ENCODE measurements at regions not wholly inside any gene's neighbourhood (a gene's known extent, or its start where the extent isn't known, plus 50 kb on each side); places are given as distances from the start of the nearest gene placed in this dataset.

DNA sequence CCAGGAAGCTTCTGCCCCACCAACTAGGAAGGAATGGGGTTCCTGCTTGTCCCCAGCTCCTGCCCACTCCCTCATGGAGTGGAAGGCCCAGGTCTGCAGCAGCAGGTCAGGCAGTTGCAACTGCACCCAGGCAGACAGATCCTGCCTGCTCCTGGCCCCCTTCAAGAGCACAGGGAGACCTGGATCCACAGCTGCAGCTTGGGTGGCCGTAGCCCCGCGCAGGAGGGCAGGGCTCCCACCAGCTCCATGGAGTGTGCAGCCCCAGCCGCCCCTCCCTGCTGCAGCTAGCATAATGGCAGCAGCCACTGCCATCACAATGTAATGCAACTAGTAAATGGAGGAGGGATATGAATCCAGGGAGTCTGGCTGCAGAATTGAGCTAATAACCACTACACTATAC lies 187.5 kb upstream of the PLET1 start:
- TF ChIP-seq, protein P1, sequence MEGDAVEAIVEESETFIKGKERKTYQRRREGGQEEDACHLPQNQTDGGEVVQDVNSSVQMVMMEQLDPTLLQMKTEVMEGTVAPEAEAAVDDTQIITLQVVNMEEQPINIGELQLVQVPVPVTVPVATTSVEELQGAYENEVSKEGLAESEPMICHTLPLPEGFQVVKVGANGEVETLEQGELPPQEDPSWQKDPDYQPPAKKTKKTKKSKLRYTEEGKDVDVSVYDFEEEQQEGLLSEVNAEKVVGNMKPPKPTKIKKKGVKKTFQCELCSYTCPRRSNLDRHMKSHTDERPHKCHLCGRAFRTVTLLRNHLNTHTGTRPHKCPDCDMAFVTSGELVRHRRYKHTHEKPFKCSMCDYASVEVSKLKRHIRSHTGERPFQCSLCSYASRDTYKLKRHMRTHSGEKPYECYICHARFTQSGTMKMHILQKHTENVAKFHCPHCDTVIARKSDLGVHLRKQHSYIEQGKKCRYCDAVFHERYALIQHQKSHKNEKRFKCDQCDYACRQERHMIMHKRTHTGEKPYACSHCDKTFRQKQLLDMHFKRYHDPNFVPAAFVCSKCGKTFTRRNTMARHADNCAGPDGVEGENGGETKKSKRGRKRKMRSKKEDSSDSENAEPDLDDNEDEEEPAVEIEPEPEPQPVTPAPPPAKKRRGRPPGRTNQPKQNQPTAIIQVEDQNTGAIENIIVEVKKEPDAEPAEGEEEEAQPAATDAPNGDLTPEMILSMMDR (IDR thresholded peaks at IDR 0.05) = no peak
- no peak for TF ChIP-seq POLR2AphosphoS5 (IDR thresholded peaks at IDR 0.05; ENCODE audit: low read depth, low read length)
- TF ChIP-seq, protein P2, sequence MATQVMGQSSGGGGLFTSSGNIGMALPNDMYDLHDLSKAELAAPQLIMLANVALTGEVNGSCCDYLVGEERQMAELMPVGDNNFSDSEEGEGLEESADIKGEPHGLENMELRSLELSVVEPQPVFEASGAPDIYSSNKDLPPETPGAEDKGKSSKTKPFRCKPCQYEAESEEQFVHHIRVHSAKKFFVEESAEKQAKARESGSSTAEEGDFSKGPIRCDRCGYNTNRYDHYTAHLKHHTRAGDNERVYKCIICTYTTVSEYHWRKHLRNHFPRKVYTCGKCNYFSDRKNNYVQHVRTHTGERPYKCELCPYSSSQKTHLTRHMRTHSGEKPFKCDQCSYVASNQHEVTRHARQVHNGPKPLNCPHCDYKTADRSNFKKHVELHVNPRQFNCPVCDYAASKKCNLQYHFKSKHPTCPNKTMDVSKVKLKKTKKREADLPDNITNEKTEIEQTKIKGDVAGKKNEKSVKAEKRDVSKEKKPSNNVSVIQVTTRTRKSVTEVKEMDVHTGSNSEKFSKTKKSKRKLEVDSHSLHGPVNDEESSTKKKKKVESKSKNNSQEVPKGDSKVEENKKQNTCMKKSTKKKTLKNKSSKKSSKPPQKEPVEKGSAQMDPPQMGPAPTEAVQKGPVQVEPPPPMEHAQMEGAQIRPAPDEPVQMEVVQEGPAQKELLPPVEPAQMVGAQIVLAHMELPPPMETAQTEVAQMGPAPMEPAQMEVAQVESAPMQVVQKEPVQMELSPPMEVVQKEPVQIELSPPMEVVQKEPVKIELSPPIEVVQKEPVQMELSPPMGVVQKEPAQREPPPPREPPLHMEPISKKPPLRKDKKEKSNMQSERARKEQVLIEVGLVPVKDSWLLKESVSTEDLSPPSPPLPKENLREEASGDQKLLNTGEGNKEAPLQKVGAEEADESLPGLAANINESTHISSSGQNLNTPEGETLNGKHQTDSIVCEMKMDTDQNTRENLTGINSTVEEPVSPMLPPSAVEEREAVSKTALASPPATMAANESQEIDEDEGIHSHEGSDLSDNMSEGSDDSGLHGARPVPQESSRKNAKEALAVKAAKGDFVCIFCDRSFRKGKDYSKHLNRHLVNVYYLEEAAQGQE (IDR thresholded peaks at IDR 0.05; ENCODE audit: insufficient read depth in 1 of 2, low read depth in 2 of 2, low read length in 1 of 2) = no peak
